H9 (cell line): ENCODE measurements at regions not wholly inside any gene's neighbourhood (a gene's known extent, or its start where the extent isn't known, plus 50 kb on each side); places are given as distances from the start of the nearest gene placed in this dataset.

Experiments used
- DNase-seq: peaks from one replicate; pipeline ENCODE4 v3.0.0-alpha.2; 2017
- H2AFZ ChIP-seq: one replicate; pipeline ENCODE4 v1.6.1; 2013; ENCODE audit warnings: mild to moderate bottlenecking, low read length, control low read depth, moderate library complexity
- H2AK5ac ChIP-seq: 2 replicates; pipeline ENCODE4 v1.6.1; 2013; ENCODE audit warnings: low read length, control low read depth, mixed read lengths; ENCODE audit not compliant: insufficient read length
- H2BK120ac ChIP-seq: one replicate; pipeline ENCODE4 v1.6.1; 2013; ENCODE audit warnings: low read depth, mild to moderate bottlenecking, low read length, control low read depth, inconsistent platforms; ENCODE audit not compliant: poor library complexity, severe bottlenecking
- H2BK12ac ChIP-seq: 2 replicates; pipeline ENCODE4 v1.6.1; 2013; ENCODE audit warnings: low read length, control low read depth, mixed read lengths, low read depth; ENCODE audit not compliant: insufficient read length
- H2BK15ac ChIP-seq: 2 replicates; pipeline ENCODE4 v1.6.1; 2013; ENCODE audit warnings: low read depth, low read length, control low read depth
- H2BK20ac ChIP-seq: one replicate; pipeline ENCODE4 v1.6.1; 2013; ENCODE audit warnings: low read depth, mild to moderate bottlenecking, low read length, control low read depth, inconsistent platforms; ENCODE audit not compliant: poor library complexity, severe bottlenecking
- H2BK5ac ChIP-seq: 2 replicates; pipeline ENCODE4 v1.6.1; 2013; ENCODE audit warnings: low read length, control low read depth, mixed read lengths; ENCODE audit not compliant: insufficient read length
- H3K14ac ChIP-seq: 2 replicates; pipeline ENCODE4 v1.6.1; 2013; ENCODE audit warnings: low read length, control low read depth; ENCODE audit not compliant: insufficient read depth
- H3K18ac ChIP-seq: 2 replicates; pipeline ENCODE4 v1.6.1; 2013; ENCODE audit warnings: low read depth, mild to moderate bottlenecking, mixed read lengths, low read length, control low read depth; ENCODE audit not compliant: insufficient read length
- H3K23ac ChIP-seq: 2 replicates; pipeline ENCODE4 v1.6.1; 2013; ENCODE audit warnings: low read length, control low read depth, mixed read lengths, low read depth; ENCODE audit not compliant: insufficient read length
- H3K23me2 ChIP-seq: 2 replicates; pipeline ENCODE4 v1.6.1; 2013; ENCODE audit warnings: low read depth, mild to moderate bottlenecking, mixed read lengths, low read length, control low read depth; ENCODE audit not compliant: insufficient read length, poor library complexity, severe bottlenecking
- H3K27ac ChIP-seq: 2 replicates; pipeline ENCODE4 v1.5.1; 2013; ENCODE audit warnings: low read length, control low read depth, mixed read lengths, low read depth; ENCODE audit not compliant: insufficient read length
- H3K27me3 ChIP-seq: 2 replicates; pipeline ENCODE4 v1.6.1; 2013; ENCODE audit warnings: low read length, control low read depth, inconsistent platforms; ENCODE audit not compliant: insufficient read depth
- H3K4ac ChIP-seq: 2 replicates; pipeline ENCODE4 v1.6.1; 2013; ENCODE audit warnings: low read depth, mild to moderate bottlenecking, control low read depth, inconsistent platforms, low read length, moderate library complexity
- H3K4me1 ChIP-seq: 2 replicates; pipeline ENCODE4 v1.6.1; 2013; ENCODE audit warnings: low read length, control low read depth, inconsistent platforms; ENCODE audit not compliant: insufficient read depth
- H3K4me2 ChIP-seq: 2 replicates; pipeline ENCODE4 v1.6.1; 2013; ENCODE audit warnings: low read length, control low read depth, mixed read lengths; ENCODE audit not compliant: insufficient read length, insufficient read depth
- H3K56ac ChIP-seq: 2 replicates; pipeline ENCODE4 v1.6.1; 2013; ENCODE audit warnings: low read depth, mild to moderate bottlenecking, mixed read lengths, low read length, control low read depth; ENCODE audit not compliant: insufficient read length
- H3K79me1 ChIP-seq: 2 replicates; pipeline ENCODE4 v1.6.1; 2013; ENCODE audit warnings: low read depth, mild to moderate bottlenecking, moderate library complexity, low read length, control low read depth, inconsistent platforms; ENCODE audit not compliant: insufficient read depth, poor library complexity, severe bottlenecking
- H3K79me2 ChIP-seq: 2 replicates; pipeline ENCODE4 v1.6.1; 2013; ENCODE audit warnings: low read length, control low read depth, inconsistent platforms; ENCODE audit not compliant: insufficient read depth
- H3K9ac ChIP-seq: 2 replicates; pipeline ENCODE4 v1.6.1; 2013; ENCODE audit warnings: low read length, control low read depth, mixed read lengths; ENCODE audit not compliant: insufficient read length; ENCODE audit errors: extremely low read depth
- H3K9me3 ChIP-seq: one replicate; pipeline ENCODE4 v1.6.1; 2013; ENCODE audit warnings: low read depth, low read length, inconsistent platforms; ENCODE audit not compliant: control insufficient read depth
- H3T11ph ChIP-seq: one replicate; pipeline ENCODE4 v1.6.1; 2013; ENCODE audit warnings: mild to moderate bottlenecking, low read length, control low read depth, inconsistent platforms
- H4K20me1 ChIP-seq: one replicate; pipeline ENCODE4 v1.6.1; 2013; ENCODE audit not compliant: control insufficient read depth, insufficient read length, insufficient read depth
- H4K5ac ChIP-seq: 2 replicates; pipeline ENCODE4 v1.6.1; 2013; ENCODE audit warnings: low read depth, mild to moderate bottlenecking, mixed read lengths, low read length, control low read depth; ENCODE audit not compliant: insufficient read length
- H4K8ac ChIP-seq: replicated peaks from 2 replicates; pipeline ENCODE4 v1.6.1; 2013; ENCODE audit warnings: low read length, control low read depth, mixed read lengths, low read depth; ENCODE audit not compliant: insufficient read length
- H4K91ac ChIP-seq: 2 replicates; pipeline ENCODE4 v1.6.1; 2013; ENCODE audit warnings: low read depth, mild to moderate bottlenecking, moderate library complexity, mixed read lengths, low read length, control low read depth; ENCODE audit not compliant: insufficient read length
- H3K27ac Mint-ChIP-seq, 3 experiments: 2 replicates in 2 of 3; 3 replicates in 1 of 3; pipeline ENCODE4 v1.8.0; 2020 to 2021; ENCODE audit warnings: mixed read lengths in 3 of 3, mild to moderate bottlenecking in 1 of 3, moderate library complexity in 1 of 3
- H3K27me3 Mint-ChIP-seq: 2 replicates; pipeline ENCODE4 v1.8.0; 2021; ENCODE audit warnings: low read depth, mild to moderate bottlenecking, moderate library complexity, mixed read lengths
- H3K36me3 Mint-ChIP-seq, 3 experiments: 2 replicates in 2 of 3; 3 replicates in 1 of 3; pipeline ENCODE4 v1.8.0; 2020 to 2021; ENCODE audit warnings: low read depth in 3 of 3, mixed read lengths in 3 of 3; ENCODE audit not compliant: insufficient read depth in 1 of 3
- H3K4me1 Mint-ChIP-seq, 2 experiments: 2 replicates each; pipeline ENCODE4 v1.8.0; 2020; ENCODE audit warnings: mixed read lengths in 2 of 2
- H3K4me3 Mint-ChIP-seq, 2 experiments: 2 replicates in 1 of 2; 3 replicates in 1 of 2; pipeline ENCODE4 v1.8.0; 2020 to 2021; ENCODE audit warnings: mild to moderate bottlenecking in 2 of 2, mixed read lengths in 2 of 2, moderate library complexity in 1 of 2
- H3K9me3 Mint-ChIP-seq, 2 experiments: 2 replicates in 1 of 2; 3 replicates in 1 of 2; pipeline ENCODE4 v1.8.0; 2020; ENCODE audit warnings: mild to moderate bottlenecking in 2 of 2, mixed read lengths in 2 of 2, moderate library complexity in 1 of 2
- WGBS: extraction: QIAGEN DNeasy Blood & Tissue Kit; methylation state at CpG from one replicate; pipeline ENCODE4 v1.1.7; 2013; ENCODE audit warnings: missing lambda C conversion rate, low lambda C conversion rate, mixed read lengths; ENCODE audit not compliant: insufficient read length; ENCODE audit errors: extremely low coverage; 5-methylcytosine and 5-hydroxymethylcytosine counted together
- TF ChIP-seq, protein P1 (sequence below): fragments of 200-600 bp; sonication (generic); conservative IDR thresholded peaks from 3 replicates; pipeline ENCODE4 v1.8.0; 2021; ENCODE audit warnings: antibody characterized with exemption, mild to moderate bottlenecking

DNA sequence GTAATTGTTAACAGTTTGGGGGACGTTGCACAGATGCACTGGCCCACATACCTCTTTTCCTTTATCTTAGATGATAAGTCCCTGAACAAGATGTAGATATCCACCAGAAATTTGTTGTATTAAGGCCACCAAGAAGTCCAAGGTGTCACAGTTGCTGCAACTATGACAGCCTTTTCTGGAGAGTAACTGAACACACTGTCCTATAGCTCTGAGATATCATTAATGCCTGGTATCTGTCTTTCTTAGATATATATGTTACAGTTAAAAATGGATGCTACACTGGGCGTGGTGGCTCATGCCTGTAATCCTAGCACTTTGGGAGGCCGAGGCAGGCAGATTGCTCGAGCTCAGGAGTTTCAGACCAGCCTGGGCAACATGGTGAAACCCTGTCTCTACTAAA, 77.8 kb upstream of the PRDX4 start:
- no peak overlapping the region for H3K56ac ChIP-seq
- no peak overlapping the region for H3K14ac ChIP-seq
- H2BK120ac ChIP-seq = no peak overlapping the region
- no peaks in the 10 kb centered on the region for H3K79me2 ChIP-seq
- H3K4me2 ChIP-seq = no peak overlapping the region
- TF ChIP-seq, protein P1, sequence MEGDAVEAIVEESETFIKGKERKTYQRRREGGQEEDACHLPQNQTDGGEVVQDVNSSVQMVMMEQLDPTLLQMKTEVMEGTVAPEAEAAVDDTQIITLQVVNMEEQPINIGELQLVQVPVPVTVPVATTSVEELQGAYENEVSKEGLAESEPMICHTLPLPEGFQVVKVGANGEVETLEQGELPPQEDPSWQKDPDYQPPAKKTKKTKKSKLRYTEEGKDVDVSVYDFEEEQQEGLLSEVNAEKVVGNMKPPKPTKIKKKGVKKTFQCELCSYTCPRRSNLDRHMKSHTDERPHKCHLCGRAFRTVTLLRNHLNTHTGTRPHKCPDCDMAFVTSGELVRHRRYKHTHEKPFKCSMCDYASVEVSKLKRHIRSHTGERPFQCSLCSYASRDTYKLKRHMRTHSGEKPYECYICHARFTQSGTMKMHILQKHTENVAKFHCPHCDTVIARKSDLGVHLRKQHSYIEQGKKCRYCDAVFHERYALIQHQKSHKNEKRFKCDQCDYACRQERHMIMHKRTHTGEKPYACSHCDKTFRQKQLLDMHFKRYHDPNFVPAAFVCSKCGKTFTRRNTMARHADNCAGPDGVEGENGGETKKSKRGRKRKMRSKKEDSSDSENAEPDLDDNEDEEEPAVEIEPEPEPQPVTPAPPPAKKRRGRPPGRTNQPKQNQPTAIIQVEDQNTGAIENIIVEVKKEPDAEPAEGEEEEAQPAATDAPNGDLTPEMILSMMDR = no peak
- no CpG with 5 or more reads among the region's 4 CpGs for WGBS
- DNase-seq = no peak
- H2AFZ ChIP-seq = no peak overlapping the region
- no peak overlapping the region for H3K4ac ChIP-seq
- H4K91ac ChIP-seq = no peak overlapping the region
- no peak overlapping the region for H3K18ac ChIP-seq
- H3K9ac ChIP-seq = no peak overlapping the region
- no peak overlapping the region for H3K23ac ChIP-seq
- no peaks in the 10 kb centered on the region for H3K79me1 ChIP-seq
- H2BK12ac ChIP-seq = no peak overlapping the region
- no peaks in the 10 kb centered on the region for H3K36me3 Mint-ChIP-seq
- H2BK5ac ChIP-seq = no peak overlapping the region
- H3K4me1 Mint-ChIP-seq = no peaks in the 10 kb centered on the region
- H3K27me3 ChIP-seq = no peaks in the 10 kb centered on the region
- H2AK5ac ChIP-seq = no peak overlapping the region
- H3K27ac ChIP-seq = no peak overlapping the region
- H3K27ac Mint-ChIP-seq = no peak overlapping the region
- H3K9me3 ChIP-seq = no peaks in the 10 kb centered on the region
- no peaks in the 10 kb centered on the region for H3K4me1 ChIP-seq
- no peak overlapping the region for H3K4me3 Mint-ChIP-seq
- H4K8ac ChIP-seq = no peak overlapping the region
- no peak overlapping the region for H3T11ph ChIP-seq
- H3K23me2 ChIP-seq = no peaks in the 10 kb centered on the region
- H3K27me3 Mint-ChIP-seq = peaks cover 4% of the 10 kb centered on the region; the same call in 1 of the 2 replicates
- peaks cover 0 to 3% of the 10 kb centered on the region in 2 experiments; a peak in 3 of 5 replicates for H3K9me3 Mint-ChIP-seq
- no peak overlapping the region for H2BK20ac ChIP-seq
- H2BK15ac ChIP-seq = no peak overlapping the region
- no peaks in the 10 kb centered on the region for H4K20me1 ChIP-seq
- H4K5ac ChIP-seq = no peak overlapping the region
